HCT116 (cell line): ENCODE measurements at regions not wholly inside any gene's neighbourhood (a gene's known extent, or its start where the extent isn't known, plus 50 kb on each side); places are given as distances from the start of the nearest gene placed in this dataset.

Source experiments
- ATAC-seq: fragments of 200-7000 bp; cut with Tn5 transposase; 2 replicates; pipeline ENCODE4 v1.9.1; 2020; ENCODE audit warnings: mild to moderate bottlenecking, moderate library complexity
- BruUV-seq: library from RNA; stranded (reverse); fragments of 400-500 nt; replicated peaks from 2 replicates; lab custom pipeline; 2021; lab: Mats Ljungman, UMichigan
- CTCF ChIA-PET: fragments of 300-600 bp; sonication (Branson Sonifier 250); formaldehyde crosslinking; loops from one replicate; lab custom pipeline; 2021; ENCODE audit warnings: antibody characterized with exemption; lab: Charles Lee
- POLR2A ChIA-PET: fragments of 300-600, 350-600 bp; sonication (Branson Sonifier 250); formaldehyde crosslinking; loops from one replicate; lab custom pipeline; 2021; ENCODE audit warnings: antibody characterized with exemption; lab: Charles Lee
- RAD21 ChIA-PET, 2 experiments: fragments of 300-600 bp; sonication (Branson Sonifier 250); formaldehyde crosslinking; loops; one replicate each; lab custom pipeline; 2023; ENCODE audit warnings: low total read pairs in 2 of 2; ENCODE audit not compliant: uncharacterized antibody in 2 of 2, unreplicated experiment in 2 of 2, low non-redundant PET in 1 of 2; lab: Charles Lee
- DNase-seq: peaks from one replicate; pipeline ENCODE4 v3.0.0-alpha.2; 2010; ENCODE audit warnings: low read depth, low spot score
- H2AFZ ChIP-seq: fragments of 200-600 bp; shearing (Covaris generic), sonication (generic); 2 replicates; pipeline ENCODE4 v1.6.1; 2017; ENCODE audit warnings: low read depth, mixed run types, mixed read lengths, antibody characterized with exemption, low read length; ENCODE audit not compliant: poor library complexity, severe bottlenecking
- H3K27ac ChIP-seq: 2 replicates; pipeline ENCODE4 v1.5.1; 2012; ENCODE audit warnings: low read depth, low read length
- H3K27me3 ChIP-seq: fragments of 200-600 bp; sonication (generic); 2 replicates; pipeline ENCODE4 v1.6.1; 2016; ENCODE audit warnings: mixed run types, low read length, mixed read lengths; ENCODE audit not compliant: insufficient read depth
- H3K36me3 ChIP-seq, 2 experiments: fragments of 200-500 bp in 1 of 2; fragments of 200-600 bp in 1 of 2; sonication (Bioruptor generic) in 1 of 2; sonication (generic) in 1 of 2; 2 replicates each; pipeline versions ENCODE4 v1.5.1 to v1.6.1; 2014 to 2016; ENCODE audit warnings: low read length in 2 of 2, inconsistent platforms in 1 of 2, mixed read lengths in 1 of 2, mixed run types in 1 of 2; ENCODE audit not compliant: insufficient read depth in 2 of 2, control insufficient read depth in 1 of 2
- H3K4me1 ChIP-seq, 2 experiments: fragments of 200-600 bp in 1 of 2; sonication (generic) in 1 of 2; 2 replicates each; pipeline versions ENCODE4 v1.5.1 to v1.6.1; 2012 to 2017; ENCODE audit warnings: low read length in 2 of 2, inconsistent platforms in 1 of 2, mild to moderate bottlenecking in 1 of 2, mixed read lengths in 1 of 2, mixed run types in 1 of 2, moderate library complexity in 1 of 2; ENCODE audit not compliant: insufficient read depth in 2 of 2, control insufficient read depth in 1 of 2
- H3K4me2 ChIP-seq: fragments of 200-600 bp; sonication (generic); 2 replicates; pipeline ENCODE4 v1.6.1; 2017; ENCODE audit warnings: mixed run types, low read length, mixed read lengths
- H3K4me3 ChIP-seq, 2 experiments: fragments of 200-600 bp in 1 of 2; sonication (generic) in 1 of 2; replicated peaks in 1 of 2; 2 replicates each; pipeline ENCODE4 v1.5.1; 2011 to 2016; ENCODE audit warnings: low read length in 2 of 2, control low read depth in 1 of 2, low read depth in 1 of 2, mild to moderate bottlenecking in 1 of 2, mixed read lengths in 1 of 2, mixed run types in 1 of 2
- H3K79me2 ChIP-seq: fragments of 200-600 bp; sonication (generic); 2 replicates; pipeline ENCODE4 v1.6.1; 2017; ENCODE audit warnings: mild to moderate bottlenecking, mixed run types, low read length, moderate library complexity, mixed read lengths; ENCODE audit not compliant: insufficient read depth
- H3K9ac ChIP-seq: fragments of 200-600 bp; sonication (generic); 2 replicates; pipeline ENCODE4 v1.6.1; 2016; ENCODE audit warnings: low read length, mixed read lengths
- H3K9me2 ChIP-seq: fragments of 200-600 bp; sonication (generic), shearing (Covaris generic); 2 replicates; pipeline ENCODE4 v1.6.1; 2017; ENCODE audit warnings: mixed run types, mild to moderate bottlenecking, moderate library complexity; ENCODE audit not compliant: insufficient read depth
- H3K9me3 ChIP-seq, 2 experiments: fragments of 200-500 bp in 1 of 2; fragments of 200-600 bp in 1 of 2; sonication (Bioruptor generic) in 1 of 2; sonication (generic) in 1 of 2; 2 replicates each; pipeline ENCODE4 v1.6.1; 2014 to 2017; ENCODE audit warnings: low read length in 2 of 2, mixed read lengths in 2 of 2, inconsistent platforms in 1 of 2, low read depth in 1 of 2, mild to moderate bottlenecking in 1 of 2, mixed run types in 1 of 2, moderate library complexity in 1 of 2; ENCODE audit not compliant: control insufficient read depth in 1 of 2, insufficient read depth in 1 of 2
- H4K20me1 ChIP-seq: fragments of 200-600 bp; sonication (generic), shearing (Covaris generic); 2 replicates; pipeline ENCODE4 v1.6.1; 2017; ENCODE audit warnings: mixed run types, mild to moderate bottlenecking, moderate library complexity; ENCODE audit not compliant: insufficient read depth
- ATF3 ChIP-seq: IDR thresholded peaks from 2 replicates; pipeline ENCODE4 v1.6.1; 2012
- CEBPB ChIP-seq: IDR thresholded peaks from 2 replicates; pipeline ENCODE4 v1.6.1; 2012; ENCODE audit warnings: low read depth
- ELF1 ChIP-seq: IDR thresholded peaks from 2 replicates; pipeline ENCODE4 v1.6.1; 2012; ENCODE audit warnings: low read depth, borderline replicate concordance
- FOSL1 ChIP-seq: IDR thresholded peaks from 2 replicates; pipeline ENCODE4 v1.6.1; 2012; ENCODE audit warnings: low read depth
- JUND ChIP-seq: IDR thresholded peaks from 2 replicates; pipeline ENCODE4 v1.6.1; 2012
- MAX ChIP-seq: IDR thresholded peaks from 2 replicates; pipeline ENCODE4 v1.6.1; 2012
- POLR2AphosphoS5 ChIP-seq: IDR thresholded peaks from 2 replicates; pipeline ENCODE4 v1.6.1; 2011; ENCODE audit warnings: mild to moderate bottlenecking, low read depth, low read length, moderate library complexity
- SIN3A ChIP-seq: IDR thresholded peaks from 2 replicates; pipeline ENCODE4 v1.6.1; 2012; ENCODE audit warnings: low read depth
- SP1 ChIP-seq: IDR thresholded peaks from 2 replicates; pipeline ENCODE4 v1.6.1; 2012; ENCODE audit warnings: low read depth
- ZBTB33 ChIP-seq: IDR thresholded peaks from 2 replicates; pipeline ENCODE4 v1.6.1; 2011; ENCODE audit warnings: mild to moderate bottlenecking, low read length, moderate library complexity; ENCODE audit not compliant: insufficient replicate concordance; ENCODE audit errors: extremely low read depth
- ZNF274 ChIP-seq: fragments of 200-500 bp; sonication (Bioruptor generic); IDR thresholded peaks from 2 replicates; pipeline ENCODE4 v1.6.1; 2014; ENCODE audit warnings: mild to moderate bottlenecking, low read depth, low read length, inconsistent platforms
- intact Hi-C: fragments of 100-400 bp; cut with micrococcal nuclease; formaldehyde crosslinking; loops from 2 replicates; pipeline ENCODE4 v1.10.0; 2022

- Histone ChIP-seq H3K36me3 (no peaks in the 10 kb centered on the region), H4K20me1 (no peaks in the 10 kb centered on the region), H3K4me2 (no peak overlapping the region), H3K9me3 (no peaks in the 10 kb centered on the region), H3K27ac (no peak overlapping the region), H3K9ac (no peak overlapping the region), H3K9me2 (no peaks in the 10 kb centered on the region), H3K27me3 (no peaks in the 10 kb centered on the region), H2AFZ (no peak overlapping the region), H3K79me2 (no peaks in the 10 kb centered on the region), H3K4me3 (no peak overlapping the region)
- intact Hi-C loops, result no loop called here
- ChIA-PET CTCF (no interaction called here), RAD21 (no interaction called here), POLR2A (no interaction called here)
- no peak for ATAC-seq
- no TSS peak for BruUV-seq
- no peak for DNase-seq
- TF ChIP-seq ATF3 (no peak), FOSL1 (no peak), MAX (no peak), ELF1 (no peak), SP1 (no peak), POLR2AphosphoS5 (no peak), ZNF274 (no peak), JUND (no peak), ZBTB33 (no peak), SIN3A (no peak), CEBPB (no peak)
- TF ChIP-seq, all 23 proteins: peak for 0
- H3K4me1 ChIP-seq, result no peaks in the 10 kb centered on the region
Observed at GRCh38 chr11:127058524-127058923, 58.0 kb upstream of the KIRREL3 start.
